HG03196 (cell line): ENCODE measurements at regions not wholly inside any gene's neighbourhood (a gene's known extent, or its start where the extent isn't known, plus 50 kb on each side); places are given as distances from the start of the nearest gene placed in this dataset.

ENCODE experiments used
- ATAC-seq: cut with Tn5 transposase; IDR thresholded peaks from one replicate; pipeline ENCODE4 v1.9.1; 2021; ENCODE audit not compliant: unreplicated experiment

DNA sequence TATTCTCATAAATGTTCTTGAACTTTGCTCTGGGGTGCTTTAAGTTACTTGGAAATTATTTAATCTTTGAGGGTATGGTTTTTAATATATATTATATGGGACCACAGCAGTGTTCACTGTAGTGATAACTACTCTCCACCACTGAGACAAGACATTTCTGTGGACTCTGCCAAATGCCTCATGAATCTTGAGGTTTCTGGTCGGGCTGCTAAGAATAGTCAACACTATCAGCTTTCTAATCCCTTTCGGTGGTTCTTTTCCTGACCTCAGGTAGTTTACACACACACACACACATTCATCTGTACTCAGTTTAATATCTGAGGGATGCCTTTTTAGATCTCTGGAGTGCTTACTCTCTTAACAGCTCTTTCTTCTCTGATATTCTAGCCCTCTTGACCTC lies 500.7 kb downstream of the MAFB start:
- ATAC-seq, result no peak

DNA sequence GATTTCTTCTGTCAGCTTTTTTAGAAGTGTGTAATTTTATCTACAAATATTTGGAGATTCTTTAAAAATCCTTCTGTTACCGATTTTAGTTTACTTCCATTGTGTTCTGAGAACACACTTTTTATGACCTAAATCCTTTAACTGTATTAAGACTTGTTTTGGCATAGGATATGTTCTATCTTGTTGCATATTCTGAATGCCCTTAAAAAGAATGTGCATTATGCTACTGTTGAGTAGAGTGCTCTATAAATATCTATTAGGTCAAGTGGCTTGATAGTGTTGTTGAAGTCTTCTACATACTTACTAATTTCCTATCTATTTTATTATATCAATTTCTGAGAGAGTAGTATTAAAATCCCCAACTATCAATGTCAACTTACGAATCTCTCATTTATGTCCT lies 502.2 kb downstream of the MAFB start:
- no peak for ATAC-seq

GRCh38 chr20:40181676-40182075 lies 507.4 kb downstream of the MAFB start:
- ATAC-seq, result no peak

DNA sequence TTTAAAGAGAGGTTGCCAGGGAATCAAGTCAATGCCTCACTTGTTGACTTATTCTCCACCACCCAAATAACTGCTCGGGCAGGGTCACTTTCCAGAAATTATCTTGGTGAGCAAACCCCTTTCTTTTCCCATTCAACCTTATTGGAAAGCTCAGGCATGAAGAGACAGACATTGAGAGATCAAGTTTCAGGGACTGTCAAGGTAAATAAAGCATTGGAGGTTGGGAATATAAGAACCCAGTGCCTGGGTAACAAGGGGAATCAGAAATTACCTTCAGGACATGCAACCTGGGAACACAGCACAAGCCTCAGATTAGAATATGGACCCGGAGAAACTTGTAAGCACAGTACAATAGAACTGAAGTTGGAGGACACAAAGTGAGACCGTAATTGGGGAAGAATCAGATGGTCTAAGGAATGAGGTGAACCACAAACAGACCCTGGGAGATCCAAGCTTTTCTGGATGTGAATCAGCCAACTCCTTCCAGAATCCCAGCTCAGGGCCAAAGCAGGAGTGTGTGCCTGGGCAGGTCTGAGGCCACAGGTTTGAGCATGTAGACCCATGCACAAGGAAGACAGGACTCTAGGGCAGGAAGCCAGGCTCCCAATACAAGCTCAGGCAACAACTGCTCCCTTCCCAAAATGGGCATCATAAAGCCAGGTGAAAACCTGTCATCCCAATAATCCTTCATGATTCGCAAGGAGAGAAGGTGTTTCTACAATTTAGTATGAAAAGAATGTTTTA lies 512.8 kb downstream of the MAFB start:
- ATAC-seq, result no peak

GRCh38 chr20:40175296-40175695 lies 513.7 kb downstream of the MAFB start:
- no peak for ATAC-seq

GRCh38 chr20:40173872-40174271 lies 515.2 kb downstream of the MAFB start:
- no peak for ATAC-seq

DNA sequence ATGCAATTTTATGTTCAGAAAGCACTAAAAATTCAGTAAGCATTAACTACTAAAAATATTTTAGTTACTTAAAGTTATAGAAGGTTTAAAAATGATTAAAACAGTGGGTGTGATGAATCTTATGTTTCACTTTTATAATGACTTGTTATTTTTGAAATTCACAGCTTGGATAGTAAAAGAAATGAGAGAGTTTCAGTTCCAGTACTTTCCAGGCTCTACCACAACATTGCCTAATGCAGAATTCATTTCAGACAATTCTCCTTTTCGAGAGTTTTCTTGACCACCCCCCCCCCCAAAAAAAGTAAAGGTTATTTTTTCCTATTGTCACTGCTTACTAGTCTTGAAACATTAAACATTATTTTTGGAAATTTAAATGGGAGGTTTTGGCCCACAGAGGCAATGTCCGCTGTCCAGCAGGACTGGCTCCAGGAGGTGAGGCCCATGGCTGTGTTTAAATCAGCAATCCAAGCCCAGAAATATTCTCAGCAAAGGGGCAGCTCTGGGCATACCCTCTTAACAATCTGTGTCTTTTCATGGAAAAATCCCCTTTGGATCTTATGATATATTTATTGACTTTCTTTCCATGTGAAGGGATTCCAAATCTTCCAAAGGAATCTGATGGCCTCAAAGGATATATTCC lies 519.9 kb downstream of the MAFB start:
- ATAC-seq, result no peak

- ATAC-seq, result no peak
Measured at GRCh38 chr20:40161391-40161790, 527.6 kb downstream of the MAFB start.

- no peak for ATAC-seq
Measured at GRCh38 chr20:40160097-40160550, 528.9 kb downstream of the MAFB start.

- no peak for ATAC-seq
Measured at GRCh38 chr20:40159276-40159675, 529.8 kb downstream of the MAFB start.

DNA sequence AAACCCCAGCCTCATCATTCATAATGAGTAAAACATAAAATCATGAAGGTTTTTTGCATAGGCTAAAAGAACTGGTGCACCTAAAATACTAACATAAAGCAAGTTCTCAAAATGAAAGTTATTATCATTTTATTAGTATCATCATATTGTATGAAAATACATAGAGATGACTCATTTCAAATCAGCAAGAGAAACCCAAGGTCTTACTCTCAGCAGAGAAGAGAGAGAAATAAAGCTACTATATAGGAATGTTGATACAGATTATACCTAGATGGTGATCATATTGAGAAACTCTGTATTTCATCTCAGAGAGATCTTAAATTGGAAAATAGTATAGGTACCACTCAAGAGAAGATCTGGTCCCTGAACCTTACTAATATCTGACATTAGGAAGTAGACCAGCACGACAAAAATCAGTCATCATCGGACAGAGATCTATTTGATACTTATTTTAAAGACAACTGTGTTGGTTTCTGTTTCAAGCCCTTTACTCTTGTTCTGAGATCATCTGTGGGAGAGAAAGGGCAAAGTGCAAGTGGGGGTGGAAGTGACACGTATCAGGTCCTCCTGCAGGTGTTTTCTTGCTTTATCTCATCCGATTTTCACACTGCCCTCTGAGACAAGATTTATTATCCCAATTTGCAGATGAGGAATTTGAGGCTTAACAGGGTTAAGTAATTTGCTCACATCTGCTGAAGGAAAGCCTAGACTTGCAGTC lies 532.3 kb downstream of the MAFB start:
- ATAC-seq, result peak; percentile 89

DNA sequence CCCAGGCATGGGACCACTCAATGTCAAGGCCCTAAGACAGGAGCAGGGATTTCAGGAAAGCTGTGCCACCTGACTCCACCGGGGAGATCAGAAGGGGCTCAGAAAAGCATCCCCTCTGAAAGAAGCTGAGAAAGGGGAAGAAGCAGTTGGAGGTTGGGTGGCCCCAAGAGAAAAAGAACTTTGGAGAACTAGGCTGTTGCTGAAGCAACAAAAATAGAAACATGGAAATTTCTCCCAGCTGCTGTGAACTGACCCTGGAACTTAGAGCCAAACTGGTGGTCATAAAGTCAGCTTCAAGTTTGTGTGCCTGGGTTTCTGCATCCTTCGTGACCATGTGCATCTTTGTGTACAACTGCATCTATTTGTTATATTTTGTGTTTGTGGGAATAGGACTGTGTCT lies 534.5 kb downstream of the MAFB start:
- no peak for ATAC-seq

GRCh38 chr20:40148886-40149285 lies 540.1 kb downstream of the MAFB start:
- ATAC-seq, result no peak

DNA sequence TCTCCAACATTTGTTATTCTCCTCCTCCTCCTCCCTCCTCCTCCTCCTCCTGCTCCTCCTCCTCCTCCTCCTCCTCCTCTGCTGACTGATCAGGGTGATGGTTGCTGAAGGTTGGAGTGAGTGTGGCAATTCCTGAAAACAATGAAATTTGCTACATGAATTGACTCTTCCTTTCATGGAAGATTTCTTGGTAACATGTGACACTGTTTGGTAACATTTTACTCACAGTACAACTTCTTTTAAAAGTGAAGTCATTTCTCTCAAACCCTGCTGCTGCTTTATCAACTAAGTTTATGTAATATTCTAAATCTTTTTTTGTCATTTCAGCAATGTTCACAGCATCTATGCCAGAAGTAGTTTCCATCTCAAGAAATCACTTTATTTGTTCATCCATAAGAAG lies 543.0 kb downstream of the MAFB start:
- ATAC-seq, result no peak

DNA sequence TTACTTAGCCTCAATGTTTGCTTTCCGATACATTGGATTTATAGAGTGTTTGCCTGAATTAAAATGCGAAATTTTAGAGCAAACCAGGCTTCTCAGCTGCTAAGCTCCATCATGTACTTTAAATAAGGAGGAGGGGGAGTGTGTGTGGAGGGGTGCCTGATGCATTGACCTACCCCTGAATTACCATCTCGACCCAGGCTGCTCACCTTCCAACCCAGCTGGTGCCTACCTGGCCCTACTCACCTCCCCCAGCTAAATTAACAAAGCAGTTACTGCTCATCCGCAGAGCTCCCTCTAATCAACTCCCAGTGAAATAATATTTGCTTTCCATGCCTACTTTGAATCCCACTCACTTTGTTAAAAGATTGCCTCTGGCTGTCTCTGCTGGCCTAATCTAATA lies 544.5 kb downstream of the MAFB start:
- ATAC-seq, result no peak

DNA sequence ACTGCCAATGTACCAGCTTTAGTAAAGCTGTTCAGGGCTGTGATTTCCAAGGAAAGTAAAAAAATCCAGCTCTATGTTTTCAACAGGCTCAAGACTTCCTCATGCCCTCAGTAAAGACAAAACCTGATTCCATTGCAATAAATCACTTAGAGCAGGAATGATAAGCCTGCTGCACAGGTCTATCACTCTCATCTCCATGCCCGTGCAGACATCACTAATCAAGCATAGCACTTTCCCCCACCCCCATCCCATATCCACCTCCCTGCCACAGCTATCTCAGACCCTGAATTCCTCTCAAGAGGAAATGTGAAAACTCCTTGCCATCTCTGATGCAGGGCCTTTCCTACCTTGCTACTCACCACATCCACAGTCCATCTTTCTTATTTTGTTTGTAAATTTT lies 554.9 kb downstream of the MAFB start:
- no peak for ATAC-seq

GRCh38 chr20:40120827-40121226 lies 568.2 kb downstream of the MAFB start:
- ATAC-seq, result no peak

DNA sequence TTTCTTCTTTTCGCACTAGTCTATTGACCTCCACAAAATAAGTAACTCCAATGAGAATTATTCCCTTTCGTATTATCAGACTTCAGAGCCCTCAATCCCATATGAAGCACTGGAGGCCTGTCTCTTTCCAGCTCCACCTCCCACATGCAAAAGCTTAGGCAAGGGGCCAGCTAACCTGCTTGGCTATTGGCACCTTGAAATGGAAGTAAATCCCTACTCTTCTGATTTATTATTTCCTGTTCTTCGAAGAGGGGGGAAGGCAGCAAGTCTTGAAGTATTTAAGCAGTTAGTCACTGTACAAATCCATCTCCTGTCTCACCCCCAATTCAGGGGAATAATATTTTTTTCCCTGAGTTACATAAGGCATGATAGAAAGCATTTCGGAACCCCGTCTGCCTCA lies 577.8 kb downstream of the MAFB start:
- no peak for ATAC-seq

DNA sequence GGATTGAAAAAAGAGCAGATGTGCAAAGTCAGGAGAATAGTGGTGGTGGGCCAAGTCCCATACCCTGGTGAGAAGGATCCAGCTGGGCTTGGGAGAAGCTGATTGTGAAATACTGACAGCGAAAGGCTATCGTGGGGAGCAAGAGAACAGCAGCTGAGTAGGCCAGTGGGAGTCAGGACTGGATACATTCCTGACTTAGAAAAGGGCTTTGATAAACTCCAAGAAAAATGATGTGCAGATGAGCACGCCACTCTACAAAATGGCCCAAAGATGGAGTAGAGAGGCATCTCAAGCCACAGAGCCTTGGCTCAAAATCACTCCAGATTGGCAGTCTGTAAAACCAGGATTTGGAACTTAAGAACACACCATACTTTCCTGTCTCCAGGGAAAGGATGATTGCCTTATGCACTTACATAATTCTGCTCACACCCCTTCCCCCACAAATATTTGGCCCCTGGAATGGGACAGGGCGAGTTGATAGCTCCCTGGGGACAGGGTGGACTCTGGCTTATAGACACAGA lies 578.7 kb downstream of the MAFB start:
- ATAC-seq, result no peak

DNA sequence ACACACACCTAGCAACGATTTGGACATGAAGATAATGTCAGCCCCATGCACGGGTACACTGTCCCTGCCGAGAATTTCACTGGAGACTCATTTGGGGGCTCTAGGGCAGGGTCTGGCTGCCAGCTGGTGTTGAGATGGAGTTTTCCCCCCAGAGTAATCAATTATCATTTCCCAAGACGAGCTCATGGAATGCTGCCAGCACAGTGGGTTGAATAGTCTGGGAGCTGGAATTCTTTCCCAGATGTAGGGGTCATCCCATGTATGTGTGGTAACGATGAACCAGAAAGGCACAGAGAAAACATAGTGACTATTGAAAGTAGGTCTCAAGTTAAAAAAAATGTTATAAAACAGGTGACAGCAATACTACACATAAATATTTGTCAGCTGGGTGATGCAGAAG lies 579.9 kb downstream of the MAFB start:
- ATAC-seq, result no peak

DNA sequence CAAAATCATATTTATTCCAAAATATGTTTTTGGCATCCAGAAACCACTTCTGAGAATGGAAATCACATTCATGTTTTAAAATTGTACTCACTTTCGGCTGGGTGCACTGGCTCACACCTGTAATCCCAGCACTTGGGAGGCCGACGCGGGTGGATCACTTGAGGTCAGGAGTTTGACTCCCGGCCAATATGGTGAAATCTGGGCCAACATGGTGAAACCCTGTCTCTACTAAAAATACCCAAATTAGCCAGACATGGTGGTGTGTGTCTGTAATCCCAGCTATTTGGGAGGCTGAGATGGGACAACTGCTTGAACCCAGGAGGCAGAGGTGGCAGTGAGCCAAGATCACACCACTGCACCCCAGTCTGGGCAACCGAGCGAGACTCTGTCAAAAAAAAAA lies 580.7 kb downstream of the MAFB start:
- ATAC-seq, result no peak

DNA sequence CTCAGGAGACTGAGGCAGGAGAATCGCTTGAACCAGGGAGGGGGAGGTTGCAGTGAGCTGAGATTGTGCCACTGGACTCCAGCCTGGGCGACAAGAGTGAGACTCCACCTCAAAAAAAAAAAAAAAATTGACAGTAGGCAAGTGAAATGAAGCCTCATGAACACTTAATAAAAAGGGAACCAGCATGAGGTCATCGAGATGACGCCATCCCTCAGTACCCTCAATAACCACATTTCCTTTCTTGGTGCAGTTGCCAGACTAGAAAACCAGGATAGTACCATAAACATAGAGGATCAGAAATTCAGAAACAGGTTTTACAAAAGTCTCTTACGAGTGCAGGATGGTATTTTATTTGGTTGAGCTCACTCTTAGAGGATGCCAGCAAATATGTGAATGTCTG lies 584.1 kb downstream of the MAFB start:
- no peak for ATAC-seq
